ENCODE measurements at regions not wholly inside any gene's neighbourhood (a gene's known extent, or its start where the extent isn't known, plus 50 kb on each side); places are given as distances from the start of the nearest gene placed in this dataset.

- Histone ChIP-seq H4K20me1 (ENCODE audit: insufficient read depth, low read length) (no peaks in the 10 kb centered on the region), H3K9me2 (ENCODE audit: insufficient read depth, low read length) (no peaks in the 10 kb centered on the region), H3K9me3 (ENCODE audit: low read length) (no peaks in the 10 kb centered on the region), H3K4me1 (ENCODE audit: insufficient read depth, low read length, poor library complexity, severe bottlenecking) (no peaks in the 10 kb centered on the region), H3K4me2 (ENCODE audit: low read length) (no peak overlapping the region), H2AFZ (ENCODE audit: low read length) (no peak overlapping the region), H3K79me2 (ENCODE audit: insufficient read depth, low read depth, low read length) (no peaks in the 10 kb centered on the region), H3K36me3 (ENCODE audit: insufficient read depth, low read length) (no peaks in the 10 kb centered on the region), H3K27ac (ENCODE audit: low read depth, low read length, poor library complexity, severe bottlenecking) (no peak overlapping the region), H3K4me3 (ENCODE audit: low read depth, low read length, poor library complexity, severe bottlenecking) (no peak overlapping the region)
- no peak for DNase-seq (ENCODE audit: low spot score)
- TF ChIP-seq CTCF (conservative IDR thresholded peaks at IDR 0.05; ENCODE audit: low read length) (no peak), EZH2phosphoT487 (IDR thresholded peaks at IDR 0.05; ENCODE audit: borderline replicate concordance, low read depth, low read length) (no peak)
- intact Hi-C loops (cut with micrococcal nuclease; ENCODE audit: unreplicated experiment): loop anchor here (10.0 kb wide), 2 partner anchors 389 to 549 kb away; partner anchors contain the start of gene SRD5A3
- ChIA-PET CTCF (ENCODE audit: unreplicated experiment) (no interaction called here), POLR2A (interaction anchor here (1.1 kb wide), 1 partner anchor 10 kb away, joined by 5 read pairs; no protein-coding TSS in a partner anchor)
- no TSS peak for BruUV-seq (replicated peaks)
Measured at GRCh38 chr4:55733932-55734331, 85.7 kb upstream of the EXOC1L start.

- intact Hi-C loops (cut with micrococcal nuclease; ENCODE audit: unreplicated experiment): loop anchor here (10.0 kb wide), 2 partner anchors 392 to 552 kb away; partner anchors contain the start of gene SRD5A3
Measured at GRCh38 chr4:55736605-55737183, 82.9 kb upstream of the EXOC1L start.

More at GRCh38 chr4:55736605-55737183, 82.9 kb upstream of the EXOC1L start:
- TF ChIP-seq CTCF (conservative IDR thresholded peaks at IDR 0.05; ENCODE audit: low read length) (peak; percentile 82), EZH2phosphoT487 (IDR thresholded peaks at IDR 0.05; ENCODE audit: borderline replicate concordance, low read depth, low read length) (no peak)
- Histone ChIP-seq H3K79me2 (ENCODE audit: insufficient read depth, low read depth, low read length) (no peaks in the 10 kb centered on the region), H3K4me1 (ENCODE audit: insufficient read depth, low read length, poor library complexity, severe bottlenecking) (no peaks in the 10 kb centered on the region), H3K9me3 (ENCODE audit: low read length) (no peaks in the 10 kb centered on the region), H3K36me3 (ENCODE audit: insufficient read depth, low read length) (no peaks in the 10 kb centered on the region), H2AFZ (ENCODE audit: low read length) (no peak overlapping the region), H3K4me2 (ENCODE audit: low read length) (no peak overlapping the region), H3K4me3 (ENCODE audit: low read depth, low read length, poor library complexity, severe bottlenecking) (no peak overlapping the region), H3K9me2 (ENCODE audit: insufficient read depth, low read length) (no peaks in the 10 kb centered on the region), H4K20me1 (ENCODE audit: insufficient read depth, low read length) (no peaks in the 10 kb centered on the region), H3K27ac (ENCODE audit: low read depth, low read length, poor library complexity, severe bottlenecking) (no peak overlapping the region)
- CTCF ChIA-PET (ENCODE audit: unreplicated experiment): no interaction called here
- DNase-seq (ENCODE audit: low spot score): peak; percentile 7
- BruUV-seq (replicated peaks): no TSS peak
- POLR2A ChIA-PET: interaction anchor here (0.9 kb wide), 1 partner anchor 15 kb away, joined by 3 read pairs; no protein-coding TSS in a partner anchor

Data from OCI-LY7 (cell line).